ENCODE measurements at regions not wholly inside any gene's neighbourhood (a gene's known extent, or its start where the extent isn't known, plus 50 kb on each side); places are given as distances from the start of the nearest gene placed in this dataset.

GRCh38 chr4:17380347-17380746 is 131.5 kb downstream of the QDPR start:
- no peak overlapping the region for H3K27ac ChIP-seq
- H3K4me3 ChIP-seq = no peak overlapping the region
- H3K36me3 ChIP-seq = no peaks in the 10 kb centered on the region
- no peak for TF ChIP-seq POLR2AphosphoS5 (IDR thresholded peaks at IDR 0.05)
- no peak for TF ChIP-seq EP300 (IDR thresholded peaks at IDR 0.05)
- TF ChIP-seq CTCF (IDR thresholded peaks at IDR 0.05) = no peak
- TF ChIP-seq POLR2A (IDR thresholded peaks at IDR 0.05) = no peak
- no peaks in the 10 kb centered on the region for H3K27me3 ChIP-seq
- H3K4me1 ChIP-seq = peaks cover 18% of the 10 kb centered on the region
- H3K9me3 ChIP-seq = no peaks in the 10 kb centered on the region
- no peak for DNase-seq (ENCODE audit: low spot score in 2 of 2)
- 75% methylated on average over 2 of the region's 2 CpGs for WGBS

GRCh38 chr4:17376205-17376604 is 135.7 kb downstream of the QDPR start:
- Histone ChIP-seq H3K9me3 (no peaks in the 10 kb centered on the region), H3K27ac (no peak overlapping the region), H3K4me1 (peaks cover 16% of the 10 kb centered on the region), H3K27me3 (no peaks in the 10 kb centered on the region), H3K36me3 (no peaks in the 10 kb centered on the region), H3K4me3 (no peak overlapping the region)
- DNase-seq (ENCODE audit: low spot score in 2 of 2) = no peak
- 11% methylated on average over 2 of the region's 2 CpGs for WGBS
- TF ChIP-seq POLR2A (IDR thresholded peaks at IDR 0.05) (no peak), POLR2AphosphoS5 (IDR thresholded peaks at IDR 0.05) (no peak), EP300 (IDR thresholded peaks at IDR 0.05) (no peak), CTCF (IDR thresholded peaks at IDR 0.05) (no peak)

GRCh38 chr4:17373666-17374065 is 138.2 kb downstream of the QDPR start:
- Histone ChIP-seq H3K4me3 (no peak overlapping the region), H3K27ac (no peak overlapping the region), H3K9me3 (no peaks in the 10 kb centered on the region), H3K36me3 (no peaks in the 10 kb centered on the region), H3K4me1 (peaks cover 16% of the 10 kb centered on the region), H3K27me3 (no peaks in the 10 kb centered on the region)
- WGBS = 76% methylated on average over 2 of the region's 2 CpGs
- TF ChIP-seq POLR2A (IDR thresholded peaks at IDR 0.05) (no peak), EP300 (IDR thresholded peaks at IDR 0.05) (no peak), POLR2AphosphoS5 (IDR thresholded peaks at IDR 0.05) (no peak), CTCF (IDR thresholded peaks at IDR 0.05) (no peak)
- DNase-seq (ENCODE audit: low spot score in 2 of 2) = no peak

GRCh38 chr4:17370818-17371217 is 141.1 kb downstream of the QDPR start:
- H3K27me3 ChIP-seq = no peaks in the 10 kb centered on the region
- TF ChIP-seq EP300 (IDR thresholded peaks at IDR 0.05) = no peak
- TF ChIP-seq POLR2A (IDR thresholded peaks at IDR 0.05) = no peak
- TF ChIP-seq CTCF (IDR thresholded peaks at IDR 0.05) = no peak
- no peak for TF ChIP-seq POLR2AphosphoS5 (IDR thresholded peaks at IDR 0.05)
- 46% methylated on average over 2 of the region's 2 CpGs for WGBS
- no peaks in the 10 kb centered on the region for H3K9me3 ChIP-seq
- peaks cover 3% of the 10 kb centered on the region for H3K4me1 ChIP-seq
- no peak overlapping the region for H3K4me3 ChIP-seq
- H3K27ac ChIP-seq = no peak overlapping the region
- no peaks in the 10 kb centered on the region for H3K36me3 ChIP-seq
- DNase-seq (ENCODE audit: low spot score in 2 of 2) = no peak

- Histone ChIP-seq H3K36me3 (no peaks in the 10 kb centered on the region), H3K9me3 (no peaks in the 10 kb centered on the region), H3K4me1 (no peaks in the 10 kb centered on the region), H3K27me3 (no peaks in the 10 kb centered on the region), H3K27ac (no peak overlapping the region), H3K4me3 (no peak overlapping the region)
- no peak for DNase-seq (ENCODE audit: low spot score in 2 of 2)
- TF ChIP-seq EP300 (IDR thresholded peaks at IDR 0.05) (no peak), CTCF (IDR thresholded peaks at IDR 0.05) (no peak), POLR2A (IDR thresholded peaks at IDR 0.05) (no peak), POLR2AphosphoS5 (IDR thresholded peaks at IDR 0.05) (no peak)
Observed at GRCh38 chr4:17368408-17368807, 143.5 kb downstream of the QDPR start.

All from suprapubic skin (tissue), 4 donors.